Fibroblast of the aortic adventitia (primary cell): ENCODE measurements at regions not wholly inside any gene's neighbourhood (a gene's known extent, or its start where the extent isn't known, plus 50 kb on each side); places are given as distances from the start of the nearest gene placed in this dataset.

Experiments used
- DNase-seq: peaks from one replicate; pipeline ENCODE4 v3.0.0-alpha.2; 2010; ENCODE audit warnings: low read depth
- H3K4me3 ChIP-seq: 2 replicates; pipeline ENCODE4 v1.5.1; 2011; ENCODE audit warnings: low read depth, mild to moderate bottlenecking, control low read depth, low read length, moderate library complexity
- TF ChIP-seq, protein P1 (sequence below): IDR thresholded peaks from 2 replicates; pipeline ENCODE4 v1.5.1; 2011; ENCODE audit warnings: mild to moderate bottlenecking, low read length, control low read depth, inconsistent platforms; ENCODE audit not compliant: insufficient read depth

DNA sequence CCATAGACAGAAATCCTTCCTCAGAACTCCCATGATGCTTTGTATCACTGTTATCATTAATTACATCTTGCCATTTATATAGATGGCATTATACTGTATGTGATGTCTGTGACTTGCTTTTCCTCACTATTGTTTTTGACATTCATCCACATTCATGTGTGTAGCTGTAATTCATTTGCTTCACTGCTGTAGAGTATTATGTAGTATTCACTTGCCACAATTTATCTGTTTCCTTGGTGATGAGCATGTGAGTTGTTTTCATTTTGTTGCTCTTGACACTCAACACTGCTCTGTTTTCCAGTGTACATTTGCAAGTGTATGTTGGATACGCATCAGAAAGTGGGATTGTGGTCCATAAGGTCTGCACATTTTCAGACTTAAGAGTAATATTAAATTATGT, 328.6 kb upstream of the C11orf87 start:
- H3K4me3 ChIP-seq, result no peak overlapping the region
- TF ChIP-seq, protein P1, sequence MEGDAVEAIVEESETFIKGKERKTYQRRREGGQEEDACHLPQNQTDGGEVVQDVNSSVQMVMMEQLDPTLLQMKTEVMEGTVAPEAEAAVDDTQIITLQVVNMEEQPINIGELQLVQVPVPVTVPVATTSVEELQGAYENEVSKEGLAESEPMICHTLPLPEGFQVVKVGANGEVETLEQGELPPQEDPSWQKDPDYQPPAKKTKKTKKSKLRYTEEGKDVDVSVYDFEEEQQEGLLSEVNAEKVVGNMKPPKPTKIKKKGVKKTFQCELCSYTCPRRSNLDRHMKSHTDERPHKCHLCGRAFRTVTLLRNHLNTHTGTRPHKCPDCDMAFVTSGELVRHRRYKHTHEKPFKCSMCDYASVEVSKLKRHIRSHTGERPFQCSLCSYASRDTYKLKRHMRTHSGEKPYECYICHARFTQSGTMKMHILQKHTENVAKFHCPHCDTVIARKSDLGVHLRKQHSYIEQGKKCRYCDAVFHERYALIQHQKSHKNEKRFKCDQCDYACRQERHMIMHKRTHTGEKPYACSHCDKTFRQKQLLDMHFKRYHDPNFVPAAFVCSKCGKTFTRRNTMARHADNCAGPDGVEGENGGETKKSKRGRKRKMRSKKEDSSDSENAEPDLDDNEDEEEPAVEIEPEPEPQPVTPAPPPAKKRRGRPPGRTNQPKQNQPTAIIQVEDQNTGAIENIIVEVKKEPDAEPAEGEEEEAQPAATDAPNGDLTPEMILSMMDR, result no peak
- no peak for DNase-seq

DNA sequence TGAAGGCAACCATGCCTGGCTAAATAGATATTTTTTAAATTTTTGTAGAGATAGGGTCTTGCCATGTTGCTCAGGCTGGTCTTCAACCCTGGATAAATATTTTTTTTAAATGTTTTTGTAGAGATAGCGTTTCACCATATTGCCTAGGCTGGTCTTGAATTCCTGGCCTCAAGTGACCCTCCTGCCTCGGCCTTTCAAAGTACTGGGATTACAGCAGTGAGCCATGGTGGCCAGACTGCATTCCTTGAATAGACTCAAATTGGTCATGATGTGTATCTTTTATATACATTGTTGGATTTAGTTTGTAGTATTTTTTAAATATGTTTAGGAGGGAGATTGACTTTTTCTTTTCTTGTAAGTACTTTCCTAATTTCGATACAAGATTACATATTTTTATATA, 325.7 kb upstream of the C11orf87 start:
- no peak for DNase-seq
- TF ChIP-seq, protein P1, result no peak
- H3K4me3 ChIP-seq, result no peak overlapping the region

DNA sequence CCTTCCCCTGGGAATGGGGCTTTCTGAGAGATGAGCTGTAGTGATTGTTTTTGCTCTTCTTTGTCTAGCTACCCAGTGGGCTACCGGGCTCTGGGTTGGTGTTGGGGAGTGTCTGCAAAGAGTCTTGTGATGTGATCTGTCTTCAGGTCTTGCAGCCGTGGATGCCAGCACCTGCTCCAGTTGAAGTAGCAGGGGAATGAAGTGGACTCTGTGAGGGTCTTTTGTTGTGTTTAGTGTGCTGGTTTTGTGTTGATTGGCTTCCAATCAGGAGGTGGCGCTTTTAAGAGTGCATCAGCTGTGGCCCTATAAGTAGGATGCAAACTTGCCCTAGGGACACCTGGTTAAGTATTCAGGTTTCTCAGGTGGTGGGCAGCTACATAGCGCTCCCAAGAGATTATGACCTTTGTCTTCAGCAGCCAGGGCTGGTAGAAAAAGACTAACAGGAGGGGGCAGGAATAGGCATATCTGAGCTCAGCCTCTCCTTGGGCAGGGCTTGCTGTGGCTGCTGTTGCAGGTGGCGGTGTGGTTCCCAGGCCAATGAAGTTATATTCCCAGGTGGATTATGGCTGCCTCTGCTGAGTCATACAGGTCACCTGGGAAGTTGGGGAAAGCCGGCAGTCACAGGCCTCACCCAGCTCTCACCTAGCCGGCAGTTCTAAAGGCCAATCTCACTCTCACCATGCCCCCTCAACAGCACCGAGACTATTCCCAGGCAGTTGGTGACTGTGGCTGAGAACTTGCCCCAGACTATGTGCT, 315.7 kb upstream of the C11orf87 start:
- TF ChIP-seq, protein P1, result no peak
- H3K4me3 ChIP-seq, result no peak overlapping the region
- DNase-seq, result no peak

DNA sequence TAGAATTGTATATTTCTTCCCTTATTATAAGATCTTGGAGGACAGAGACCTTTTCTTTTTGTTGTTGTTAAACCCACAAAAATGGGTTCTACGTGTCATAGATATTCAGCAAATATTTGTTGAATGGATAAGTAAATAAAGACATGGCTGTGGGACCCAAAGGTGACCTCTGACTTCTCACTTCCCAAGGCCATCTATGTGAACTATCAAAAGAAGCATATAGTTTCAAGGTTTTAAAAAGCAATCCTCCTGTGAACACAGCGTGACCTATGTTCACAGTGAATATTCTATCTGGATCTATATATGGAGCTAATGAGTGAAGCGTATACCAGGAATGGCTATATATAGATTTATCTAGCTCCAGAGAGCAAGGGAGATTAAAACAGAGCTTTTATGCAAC, 312.8 kb upstream of the C11orf87 start:
- no peak overlapping the region for H3K4me3 ChIP-seq
- TF ChIP-seq, protein P1, result no peak
- no peak for DNase-seq

DNA sequence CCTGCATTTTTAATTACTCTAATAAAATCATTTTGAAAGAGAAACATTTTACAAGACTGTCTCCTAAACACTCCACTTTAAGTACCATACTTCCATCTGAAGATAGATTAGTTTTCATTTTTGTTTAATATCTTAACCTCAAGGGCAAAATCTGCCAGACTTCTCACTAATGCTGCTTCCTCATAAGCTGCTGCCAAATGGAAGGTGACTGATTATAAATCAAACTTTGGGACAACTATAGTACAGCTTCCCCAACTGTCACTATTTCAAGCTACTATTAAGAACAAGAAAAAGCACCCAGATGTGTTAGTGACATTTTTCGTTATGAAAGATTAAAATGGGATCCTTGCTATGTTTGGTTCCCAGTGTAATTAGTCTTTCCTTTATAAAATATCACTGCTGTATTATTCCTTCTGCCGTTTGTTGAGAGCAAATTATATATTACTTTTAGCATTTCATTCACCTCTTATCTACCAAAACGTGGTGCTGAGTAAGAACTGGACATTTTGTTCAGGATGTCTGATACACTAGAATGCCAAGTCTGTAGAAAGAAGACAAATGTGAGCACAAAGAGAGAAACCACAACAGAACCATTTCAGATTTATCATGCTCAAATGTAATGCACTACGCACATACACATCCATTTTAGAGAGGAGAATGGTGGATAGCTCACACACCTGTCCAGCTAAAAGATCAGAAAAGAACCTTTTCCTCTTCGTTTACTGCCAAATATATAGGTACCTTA, 312.2 kb upstream of the C11orf87 start:
- peak; percentile 21 for DNase-seq
- TF ChIP-seq, protein P1, result no peak
- no peak overlapping the region for H3K4me3 ChIP-seq

DNA sequence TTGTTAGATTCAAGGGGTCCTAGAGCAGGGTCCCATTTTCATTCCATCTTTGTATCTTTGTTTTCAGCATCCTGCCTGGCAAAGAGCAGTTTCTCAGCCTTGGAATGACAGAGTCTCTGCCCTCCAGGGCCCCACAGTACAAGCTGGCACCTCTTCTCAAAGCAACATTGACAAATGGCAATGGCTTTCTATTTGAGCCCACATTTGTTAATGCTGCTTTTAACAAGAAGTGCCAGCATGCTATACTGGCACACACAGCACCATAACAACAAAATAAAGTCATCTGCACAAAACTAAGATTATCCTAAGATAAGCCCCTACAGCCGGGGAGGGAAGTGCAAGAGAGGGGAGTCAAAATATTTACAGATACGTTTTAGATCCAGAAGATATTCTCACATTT, 309.7 kb upstream of the C11orf87 start:
- H3K4me3 ChIP-seq, result no peak overlapping the region
- no peak for DNase-seq
- TF ChIP-seq, protein P1, result no peak
